Adipocyte (in vitro differentiated cells): ENCODE measurements at regions not wholly inside any gene's neighbourhood (a gene's known extent, or its start where the extent isn't known, plus 50 kb on each side); places are given as distances from the start of the nearest gene placed in this dataset.

Source experiments
- DNase-seq: peaks from one replicate; pipeline ENCODE4 v3.0.0-alpha.2; 2015; ENCODE audit warnings: low read depth
- H3K27me3 ChIP-seq: replicated peaks from 2 replicates; pipeline ENCODE4 v1.7.0; 2013; ENCODE audit warnings: mild to moderate bottlenecking, low read length, moderate library complexity; ENCODE audit not compliant: control insufficient read depth, insufficient read depth
- H3K36me3 ChIP-seq: 2 replicates; pipeline ENCODE4 v1.7.0; 2013; ENCODE audit warnings: low read length, mild to moderate bottlenecking, moderate library complexity; ENCODE audit not compliant: control insufficient read depth, insufficient read depth, severe bottlenecking
- H3K4me1 ChIP-seq: 2 replicates; pipeline ENCODE4 v1.7.0; 2013; ENCODE audit warnings: mild to moderate bottlenecking, low read length, moderate library complexity; ENCODE audit not compliant: control insufficient read depth, insufficient read depth
- H3K4me3 ChIP-seq: 2 replicates; pipeline ENCODE4 v1.7.0; 2013; ENCODE audit warnings: mild to moderate bottlenecking, low read length, moderate library complexity
- H3K9ac ChIP-seq: 2 replicates; pipeline ENCODE4 v1.7.0; 2013; ENCODE audit warnings: mild to moderate bottlenecking, low read length, moderate library complexity
- H3K9me3 ChIP-seq: 2 replicates; pipeline ENCODE4 v1.7.0; 2013; ENCODE audit warnings: mild to moderate bottlenecking, low read length, moderate library complexity; ENCODE audit not compliant: control insufficient read depth

- Histone ChIP-seq H3K9me3 (no peaks in the 10 kb centered on the region), H3K36me3 (no peaks in the 10 kb centered on the region), H3K27me3 (no peaks in the 10 kb centered on the region), H3K4me1 (no peaks in the 10 kb centered on the region), H3K9ac (no peak overlapping the region), H3K4me3 (no peak overlapping the region)
- no peak for DNase-seq
These were observed 337.5 kb downstream of the EPHA7 start for GRCh38 chr6:93081901-93082300.

GRCh38 chr6:93079061-93079460 is 340.3 kb downstream of the EPHA7 start:
- Histone ChIP-seq H3K4me1 (no peaks in the 10 kb centered on the region), H3K27me3 (no peaks in the 10 kb centered on the region), H3K9ac (no peak overlapping the region), H3K9me3 (no peaks in the 10 kb centered on the region), H3K36me3 (no peaks in the 10 kb centered on the region), H3K4me3 (no peak overlapping the region)
- DNase-seq: no peak

DNA sequence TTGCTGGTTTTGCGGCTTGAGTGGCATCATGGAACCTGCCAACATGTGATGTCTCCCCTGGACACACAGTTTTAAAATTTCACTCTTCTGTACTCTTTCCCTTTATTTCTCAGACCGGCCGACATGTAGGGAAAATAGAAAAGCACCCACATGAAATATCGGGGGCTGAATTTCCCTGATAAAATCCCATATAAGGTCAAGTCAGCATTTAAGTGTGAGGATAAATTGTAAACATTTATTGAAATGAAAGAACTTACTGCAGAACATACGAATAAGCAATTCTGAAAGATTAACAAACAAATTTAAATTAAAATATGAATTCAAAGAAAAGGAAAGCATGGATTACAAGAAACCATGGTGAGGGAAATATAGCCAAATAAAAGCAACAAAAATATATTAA is 345.5 kb downstream of the EPHA7 start:
- no peak overlapping the region for H3K9ac ChIP-seq
- no peaks in the 10 kb centered on the region for H3K4me1 ChIP-seq
- no peaks in the 10 kb centered on the region for H3K27me3 ChIP-seq
- H3K9me3 ChIP-seq: no peaks in the 10 kb centered on the region
- no peak overlapping the region for H3K4me3 ChIP-seq
- DNase-seq: no peak
- no peaks in the 10 kb centered on the region for H3K36me3 ChIP-seq

DNA sequence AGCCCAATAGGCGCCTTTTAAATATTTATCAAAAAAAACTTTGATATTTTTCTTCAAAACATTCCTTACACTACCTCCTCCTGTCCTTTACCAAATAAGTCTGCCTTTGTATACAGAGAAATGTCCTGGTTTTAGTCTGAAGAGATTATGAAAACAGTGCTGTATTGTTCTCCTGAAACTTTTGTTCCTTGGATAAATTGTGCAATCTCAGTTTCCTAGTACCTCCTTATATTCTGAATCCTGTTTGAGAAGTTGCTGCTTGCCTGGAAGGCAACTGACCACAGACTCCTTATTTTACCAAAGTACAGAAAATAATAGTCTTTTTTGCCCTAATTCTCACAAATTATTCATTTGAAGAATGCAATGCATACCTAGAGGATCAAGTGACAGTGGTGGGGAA is 349.5 kb downstream of the EPHA7 start:
- no peak overlapping the region for H3K9ac ChIP-seq
- H3K4me1 ChIP-seq: no peaks in the 10 kb centered on the region
- no peak for DNase-seq
- H3K9me3 ChIP-seq: no peaks in the 10 kb centered on the region
- H3K27me3 ChIP-seq: no peaks in the 10 kb centered on the region
- H3K36me3 ChIP-seq: no peaks in the 10 kb centered on the region
- H3K4me3 ChIP-seq: no peak overlapping the region

DNA sequence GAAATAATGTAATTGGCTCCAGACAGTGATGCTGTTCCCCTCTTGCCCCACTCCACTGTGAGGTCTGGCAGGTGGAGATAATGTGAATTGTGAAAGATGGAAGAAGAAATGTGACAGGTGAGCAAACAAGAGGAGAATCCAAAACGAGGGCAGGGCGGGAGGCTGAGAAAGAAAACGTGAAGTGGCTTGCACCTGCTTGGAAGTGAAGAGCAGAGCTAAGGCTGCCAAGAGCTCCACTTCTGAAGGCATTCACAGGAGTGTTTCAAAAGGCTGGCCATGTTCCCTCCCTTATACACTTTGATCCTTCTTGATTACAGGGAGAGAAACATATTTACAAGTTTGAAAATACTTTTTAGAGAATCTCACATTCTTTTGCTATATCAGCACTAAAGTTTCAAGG is 359.4 kb downstream of the EPHA7 start:
- no peaks in the 10 kb centered on the region for H3K27me3 ChIP-seq
- H3K36me3 ChIP-seq: no peaks in the 10 kb centered on the region
- H3K9ac ChIP-seq: no peak overlapping the region
- DNase-seq: no peak
- no peak overlapping the region for H3K4me3 ChIP-seq
- no peaks in the 10 kb centered on the region for H3K4me1 ChIP-seq
- no peaks in the 10 kb centered on the region for H3K9me3 ChIP-seq

GRCh38 chr6:93057584-93057983 is 361.8 kb downstream of the EPHA7 start:
- no peak for DNase-seq
- Histone ChIP-seq H3K9ac (no peak overlapping the region), H3K36me3 (no peaks in the 10 kb centered on the region), H3K9me3 (no peaks in the 10 kb centered on the region), H3K4me3 (no peak overlapping the region), H3K4me1 (no peaks in the 10 kb centered on the region), H3K27me3 (no peaks in the 10 kb centered on the region)

- Histone ChIP-seq H3K9ac (no peak overlapping the region), H3K27me3 (no peaks in the 10 kb centered on the region), H3K36me3 (no peaks in the 10 kb centered on the region), H3K9me3 (no peaks in the 10 kb centered on the region), H3K4me3 (no peak overlapping the region), H3K4me1 (no peaks in the 10 kb centered on the region)
- DNase-seq: no peak
These were observed 371.0 kb downstream of the EPHA7 start for GRCh38 chr6:93048381-93048780.

- H3K9ac ChIP-seq: no peak overlapping the region
- H3K27me3 ChIP-seq: no peaks in the 10 kb centered on the region
- no peak for DNase-seq
- no peaks in the 10 kb centered on the region for H3K4me1 ChIP-seq
- no peak overlapping the region for H3K4me3 ChIP-seq
- no peaks in the 10 kb centered on the region for H3K9me3 ChIP-seq
- H3K36me3 ChIP-seq: no peaks in the 10 kb centered on the region
These were observed 372.3 kb downstream of the EPHA7 start for GRCh38 chr6:93047033-93047432.

DNA sequence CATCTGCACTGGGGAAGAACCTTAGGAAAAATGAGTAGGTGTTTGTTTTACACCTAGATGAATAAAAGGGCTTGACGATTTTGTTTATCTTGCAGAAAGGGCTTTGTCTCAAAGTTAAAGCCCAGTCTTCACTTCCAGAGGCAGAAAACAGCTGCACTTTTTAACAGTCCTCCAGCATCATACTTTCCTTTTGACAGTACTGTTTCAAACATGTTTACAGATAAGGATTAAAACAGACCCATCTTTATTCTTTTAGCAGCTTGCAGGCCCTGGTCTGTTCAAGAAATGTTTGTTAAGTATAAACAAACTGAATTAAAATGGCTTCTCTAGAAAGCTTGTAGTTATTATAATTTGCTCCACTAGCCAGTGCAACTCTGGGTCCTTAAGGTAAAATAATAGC is 374.2 kb downstream of the EPHA7 start:
- Histone ChIP-seq H3K4me3 (no peak overlapping the region), H3K36me3 (no peaks in the 10 kb centered on the region), H3K9ac (no peak overlapping the region), H3K4me1 (no peaks in the 10 kb centered on the region), H3K27me3 (no peaks in the 10 kb centered on the region), H3K9me3 (no peaks in the 10 kb centered on the region)
- no peak for DNase-seq

- no peaks in the 10 kb centered on the region for H3K27me3 ChIP-seq
- H3K4me3 ChIP-seq: no peak overlapping the region
- no peak for DNase-seq
- H3K4me1 ChIP-seq: no peaks in the 10 kb centered on the region
- H3K9me3 ChIP-seq: peaks cover 5% of the 10 kb centered on the region
- no peak overlapping the region for H3K9ac ChIP-seq
- H3K36me3 ChIP-seq: no peaks in the 10 kb centered on the region
These were observed 379.0 kb downstream of the EPHA7 start for GRCh38 chr6:93040375-93040774.

- Histone ChIP-seq H3K9ac (no peak overlapping the region), H3K4me3 (no peak overlapping the region), H3K9me3 (peaks cover 5% of the 10 kb centered on the region), H3K27me3 (no peaks in the 10 kb centered on the region), H3K36me3 (no peaks in the 10 kb centered on the region), H3K4me1 (no peaks in the 10 kb centered on the region)
- DNase-seq: no peak
These were observed 382.5 kb downstream of the EPHA7 start for GRCh38 chr6:93036835-93037234.

DNA sequence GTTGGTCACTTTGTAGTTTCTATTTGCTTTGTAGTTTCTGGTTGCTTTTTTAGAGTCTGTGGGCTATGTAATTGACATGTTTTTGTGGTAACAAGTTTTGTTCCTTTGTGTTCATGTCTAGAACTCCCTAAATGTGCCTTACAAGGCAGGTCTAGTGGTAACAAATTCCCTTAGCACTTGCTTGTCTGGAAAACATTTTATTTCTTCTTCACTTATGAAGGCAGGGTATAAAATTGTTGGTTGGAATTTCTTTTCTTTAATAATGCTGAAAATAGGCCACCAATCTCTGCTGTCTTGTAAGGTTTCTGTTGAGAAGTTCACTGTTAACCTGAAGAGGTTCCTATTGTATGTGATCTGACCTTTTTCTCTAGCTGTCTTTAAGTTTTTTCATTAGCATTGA is 383.6 kb downstream of the EPHA7 start:
- Histone ChIP-seq H3K4me3 (no peak overlapping the region), H3K9ac (no peak overlapping the region), H3K9me3 (peaks cover 5% of the 10 kb centered on the region), H3K36me3 (no peaks in the 10 kb centered on the region), H3K27me3 (no peaks in the 10 kb centered on the region), H3K4me1 (no peaks in the 10 kb centered on the region)
- no peak for DNase-seq
